HCT116 (cell line): ENCODE measurements at regions not wholly inside any gene's neighbourhood (a gene's known extent, or its start where the extent isn't known, plus 50 kb on each side); places are given as distances from the start of the nearest gene placed in this dataset.

Experiments used
- ATAC-seq: fragments of 200-7000 bp; cut with Tn5 transposase; 2 replicates; pipeline ENCODE4 v1.9.1; 2020; ENCODE audit warnings: mild to moderate bottlenecking, moderate library complexity
- BruUV-seq: library from RNA; stranded (reverse); fragments of 400-500 nt; replicated peaks from 2 replicates; lab custom pipeline; 2021; lab: Mats Ljungman, UMichigan
- CTCF ChIA-PET: fragments of 300-600 bp; sonication (Branson Sonifier 250); formaldehyde crosslinking; loops from one replicate; lab custom pipeline; 2021; ENCODE audit warnings: antibody characterized with exemption; lab: Charles Lee
- POLR2A ChIA-PET: fragments of 300-600, 350-600 bp; sonication (Branson Sonifier 250); formaldehyde crosslinking; loops from one replicate; lab custom pipeline; 2021; ENCODE audit warnings: antibody characterized with exemption; lab: Charles Lee
- RAD21 ChIA-PET, 2 experiments: fragments of 300-600 bp; sonication (Branson Sonifier 250); formaldehyde crosslinking; loops; one replicate each; lab custom pipeline; 2023; ENCODE audit warnings: low total read pairs in 2 of 2; ENCODE audit not compliant: uncharacterized antibody in 2 of 2, unreplicated experiment in 2 of 2, low non-redundant PET in 1 of 2; lab: Charles Lee
- DNase-seq: peaks from one replicate; pipeline ENCODE4 v3.0.0-alpha.2; 2010; ENCODE audit warnings: low read depth, low spot score
- H2AFZ ChIP-seq: fragments of 200-600 bp; shearing (Covaris generic), sonication (generic); 2 replicates; pipeline ENCODE4 v1.6.1; 2017; ENCODE audit warnings: low read depth, mixed run types, mixed read lengths, antibody characterized with exemption, low read length; ENCODE audit not compliant: poor library complexity, severe bottlenecking
- H3K27ac ChIP-seq: 2 replicates; pipeline ENCODE4 v1.5.1; 2012; ENCODE audit warnings: low read depth, low read length
- H3K27me3 ChIP-seq: fragments of 200-600 bp; sonication (generic); 2 replicates; pipeline ENCODE4 v1.6.1; 2016; ENCODE audit warnings: mixed run types, low read length, mixed read lengths; ENCODE audit not compliant: insufficient read depth
- H3K36me3 ChIP-seq, 2 experiments: fragments of 200-500 bp in 1 of 2; fragments of 200-600 bp in 1 of 2; sonication (Bioruptor generic) in 1 of 2; sonication (generic) in 1 of 2; 2 replicates each; pipeline versions ENCODE4 v1.5.1 to v1.6.1; 2014 to 2016; ENCODE audit warnings: low read length in 2 of 2, inconsistent platforms in 1 of 2, mixed read lengths in 1 of 2, mixed run types in 1 of 2; ENCODE audit not compliant: insufficient read depth in 2 of 2, control insufficient read depth in 1 of 2
- H3K4me1 ChIP-seq, 2 experiments: fragments of 200-600 bp in 1 of 2; sonication (generic) in 1 of 2; 2 replicates each; pipeline versions ENCODE4 v1.5.1 to v1.6.1; 2012 to 2017; ENCODE audit warnings: low read length in 2 of 2, inconsistent platforms in 1 of 2, mild to moderate bottlenecking in 1 of 2, mixed read lengths in 1 of 2, mixed run types in 1 of 2, moderate library complexity in 1 of 2; ENCODE audit not compliant: insufficient read depth in 2 of 2, control insufficient read depth in 1 of 2
- H3K4me2 ChIP-seq: fragments of 200-600 bp; sonication (generic); 2 replicates; pipeline ENCODE4 v1.6.1; 2017; ENCODE audit warnings: mixed run types, low read length, mixed read lengths
- H3K4me3 ChIP-seq, 2 experiments: fragments of 200-600 bp in 1 of 2; sonication (generic) in 1 of 2; replicated peaks in 1 of 2; 2 replicates each; pipeline ENCODE4 v1.5.1; 2011 to 2016; ENCODE audit warnings: low read length in 2 of 2, control low read depth in 1 of 2, low read depth in 1 of 2, mild to moderate bottlenecking in 1 of 2, mixed read lengths in 1 of 2, mixed run types in 1 of 2
- H3K79me2 ChIP-seq: fragments of 200-600 bp; sonication (generic); 2 replicates; pipeline ENCODE4 v1.6.1; 2017; ENCODE audit warnings: mild to moderate bottlenecking, mixed run types, low read length, moderate library complexity, mixed read lengths; ENCODE audit not compliant: insufficient read depth
- H3K9ac ChIP-seq: fragments of 200-600 bp; sonication (generic); 2 replicates; pipeline ENCODE4 v1.6.1; 2016; ENCODE audit warnings: low read length, mixed read lengths
- H3K9me2 ChIP-seq: fragments of 200-600 bp; sonication (generic), shearing (Covaris generic); 2 replicates; pipeline ENCODE4 v1.6.1; 2017; ENCODE audit warnings: mixed run types, mild to moderate bottlenecking, moderate library complexity; ENCODE audit not compliant: insufficient read depth
- H3K9me3 ChIP-seq, 2 experiments: fragments of 200-500 bp in 1 of 2; fragments of 200-600 bp in 1 of 2; sonication (Bioruptor generic) in 1 of 2; sonication (generic) in 1 of 2; 2 replicates each; pipeline ENCODE4 v1.6.1; 2014 to 2017; ENCODE audit warnings: low read length in 2 of 2, mixed read lengths in 2 of 2, inconsistent platforms in 1 of 2, low read depth in 1 of 2, mild to moderate bottlenecking in 1 of 2, mixed run types in 1 of 2, moderate library complexity in 1 of 2; ENCODE audit not compliant: control insufficient read depth in 1 of 2, insufficient read depth in 1 of 2
- H4K20me1 ChIP-seq: fragments of 200-600 bp; sonication (generic), shearing (Covaris generic); 2 replicates; pipeline ENCODE4 v1.6.1; 2017; ENCODE audit warnings: mixed run types, mild to moderate bottlenecking, moderate library complexity; ENCODE audit not compliant: insufficient read depth
- ATF3 ChIP-seq: IDR thresholded peaks from 2 replicates; pipeline ENCODE4 v1.6.1; 2012
- CBX3 ChIP-seq: IDR thresholded peaks from 2 replicates; pipeline ENCODE4 v1.6.1; 2012; ENCODE audit warnings: low read depth
- CEBPB ChIP-seq: IDR thresholded peaks from 2 replicates; pipeline ENCODE4 v1.6.1; 2012; ENCODE audit warnings: low read depth
- CTCF ChIP-seq, 3 experiments: fragments of 200-600 bp in 1 of 3; sonication (generic) in 1 of 3; IDR thresholded peaks in 2 of 3; conservative IDR thresholded peaks in 1 of 3; 2 replicates each; pipeline ENCODE4 v1.5.1; 2012 to 2017; ENCODE audit warnings: low read depth in 2 of 3, low read length in 2 of 3, antibody characterized with exemption in 1 of 3, borderline replicate concordance in 1 of 3, control low read depth in 1 of 3, mild to moderate bottlenecking in 1 of 3, mixed read lengths in 1 of 3, mixed run types in 1 of 3, moderate library complexity in 1 of 3; ENCODE audit not compliant: insufficient read depth in 1 of 3
- EGR1 ChIP-seq: IDR thresholded peaks from 2 replicates; pipeline ENCODE4 v1.6.1; 2012; ENCODE audit warnings: low read depth
- EZH2 ChIP-seq: fragments of 200-600 bp; sonication (generic); IDR thresholded peaks from 2 replicates; pipeline ENCODE4 v1.6.1; 2017; ENCODE audit warnings: antibody characterized with exemption, mixed run types
- FOSL1 ChIP-seq: IDR thresholded peaks from 2 replicates; pipeline ENCODE4 v1.6.1; 2012; ENCODE audit warnings: low read depth
- JUND ChIP-seq: IDR thresholded peaks from 2 replicates; pipeline ENCODE4 v1.6.1; 2012
- MAX ChIP-seq: IDR thresholded peaks from 2 replicates; pipeline ENCODE4 v1.6.1; 2012
- POLR2A ChIP-seq: IDR thresholded peaks from 2 replicates; pipeline ENCODE4 v1.7.0; 2011; ENCODE audit warnings: borderline replicate concordance; ENCODE audit not compliant: insufficient read depth, insufficient read length; ENCODE audit errors: extremely low read depth
- RAD21 ChIP-seq: IDR thresholded peaks from 2 replicates; pipeline ENCODE4 v1.6.1; 2012; ENCODE audit warnings: low read depth, mild to moderate bottlenecking
- SP1 ChIP-seq: IDR thresholded peaks from 2 replicates; pipeline ENCODE4 v1.6.1; 2012; ENCODE audit warnings: low read depth
- TCF7L2 ChIP-seq: IDR thresholded peaks from 2 replicates; pipeline ENCODE4 v1.7.0; 2011; ENCODE audit warnings: borderline replicate concordance, inconsistent platforms; ENCODE audit not compliant: insufficient read depth, insufficient read length; ENCODE audit errors: extremely low read depth
- YY1 ChIP-seq: IDR thresholded peaks from 2 replicates; pipeline ENCODE4 v1.6.1; 2011; ENCODE audit warnings: low read length, low read depth, moderate library complexity, mild to moderate bottlenecking; ENCODE audit not compliant: insufficient replicate concordance; ENCODE audit errors: extremely low read depth
- ZBTB33 ChIP-seq: IDR thresholded peaks from 2 replicates; pipeline ENCODE4 v1.6.1; 2011; ENCODE audit warnings: mild to moderate bottlenecking, low read length, moderate library complexity; ENCODE audit not compliant: insufficient replicate concordance; ENCODE audit errors: extremely low read depth
- ZFX ChIP-seq: fragments of 450-650 bp; IDR thresholded peaks from 2 replicates; pipeline ENCODE4 v1.6.1; 2017
- ZNF274 ChIP-seq: fragments of 200-500 bp; sonication (Bioruptor generic); IDR thresholded peaks from 2 replicates; pipeline ENCODE4 v1.6.1; 2014; ENCODE audit warnings: mild to moderate bottlenecking, low read depth, low read length, inconsistent platforms
- intact Hi-C: fragments of 100-400 bp; cut with micrococcal nuclease; formaldehyde crosslinking; loops from 2 replicates; pipeline ENCODE4 v1.10.0; 2022

GRCh38 chr20:33914919-33915318 is 78.8 kb upstream of the RALY start:
- peak overlapping the region; percentile 34 for H3K4me2 ChIP-seq
- TF ChIP-seq CTCF (IDR thresholded peaks at IDR 0.05 in 2 of 3, conservative IDR thresholded peaks at IDR 0.05 in 1 of 3; ENCODE audit: borderline replicate concordance in 1 of 3, insufficient read depth in 1 of 3, low read depth in 2 of 3, low read length in 2 of 3): peak in 2 of 3 experiments; percentile 15 to 24; a peak in 2 of 6 replicates
- TF ChIP-seq ZFX: no peak
- peak; percentile 38; the same call in 1 of the 2 replicates for TF ChIP-seq SP1
- TF ChIP-seq TCF7L2: peak; percentile 93
- no peak for TF ChIP-seq EGR1
- TF ChIP-seq MAX: 0 out of 2 replicates have a peak, but pooled peaks have one; percentile 30
- TF ChIP-seq YY1: no peak
- no peak for TF ChIP-seq POLR2A
- no peak for TF ChIP-seq ATF3
- TF ChIP-seq JUND: peak; percentile 39; the same call in 1 of the 2 replicates
- peak; percentile 30; the same call in 1 of the 2 replicates for TF ChIP-seq RAD21
- no peak for TF ChIP-seq EZH2
- no peak for TF ChIP-seq ZBTB33
- peak; percentile 68; the same call in 1 of the 2 replicates for TF ChIP-seq CBX3
- TF ChIP-seq ZNF274: no peak
- TF ChIP-seq CEBPB: no peak
- TF ChIP-seq FOSL1: peak; percentile 47; the same call in 1 of the 2 replicates
- no peak overlapping the region for H3K4me3 ChIP-seq
- no peaks in the 10 kb centered on the region for H3K36me3 ChIP-seq
- intact Hi-C loops: no loop called here
- peaks cover 12 to 24% of the 10 kb centered on the region in 2 experiments for H3K4me1 ChIP-seq
- no TSS peak for BruUV-seq
- H4K20me1 ChIP-seq: no peaks in the 10 kb centered on the region
- no peaks in the 10 kb centered on the region for H3K79me2 ChIP-seq
- ChIA-PET CTCF (interaction anchor here (0.9 to 2.5 kb wide), 9 partner anchors 11 to 155 kb away, joined by 3 to 12 read pairs (median 4); no protein-coding TSS in a partner anchor), RAD21 (interaction anchor here in 1 of 2 experiments (0.6 to 1.2 kb wide), 2 partner anchors 183 to 226 kb away, joined by 3 read pairs; partner anchors contain the start of gene ZNF341), POLR2A (no interaction called here)
- DNase-seq (peak; percentile 66), ATAC-seq (peak; percentile 85)
- H3K9ac ChIP-seq: no peak overlapping the region
- H3K9me3 ChIP-seq: no peaks in the 10 kb centered on the region
- no peak overlapping the region for H3K27ac ChIP-seq
- no peaks in the 10 kb centered on the region for H3K9me2 ChIP-seq
- H2AFZ ChIP-seq: no peak overlapping the region
- no peaks in the 10 kb centered on the region for H3K27me3 ChIP-seq
